ENCODE measurements at regions not wholly inside any gene's neighbourhood (a gene's known extent, or its start where the extent isn't known, plus 50 kb on each side); places are given as distances from the start of the nearest gene placed in this dataset.

DNA sequence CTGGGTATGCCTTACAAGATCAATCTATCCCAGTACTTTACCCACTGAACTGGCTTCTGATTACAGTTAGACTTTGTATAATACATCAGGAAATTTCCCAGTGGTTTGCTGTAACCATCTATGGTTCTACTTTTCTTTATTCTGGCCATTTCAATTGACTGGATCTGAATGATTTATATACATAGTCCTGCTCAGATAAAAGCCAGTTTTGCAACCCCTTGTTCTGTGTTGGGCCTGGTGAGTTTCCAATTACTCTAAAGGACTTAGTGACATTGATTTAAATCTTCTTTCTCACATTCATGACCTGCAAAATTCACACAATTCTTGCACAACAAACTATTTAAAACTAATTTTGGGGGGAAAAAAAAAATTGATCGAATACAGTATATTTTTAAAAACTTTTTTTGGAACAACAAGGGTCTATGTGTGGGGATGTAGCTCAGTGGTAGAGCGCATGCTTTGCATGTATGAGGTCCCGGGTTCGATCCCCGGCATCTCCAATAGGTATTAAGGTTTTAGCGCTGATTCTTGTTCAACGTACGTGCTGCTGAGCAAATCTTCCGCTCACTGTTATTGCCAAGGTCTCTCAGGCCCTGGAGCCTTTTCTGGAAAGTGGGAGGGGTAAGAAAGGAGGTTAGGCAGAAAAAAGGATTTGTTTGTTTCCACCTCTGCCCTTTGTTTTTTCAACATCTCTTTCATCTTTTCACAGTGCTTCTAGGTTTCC is 117.5 kb downstream of the GPX5 start:
- peak overlapping the region; percentile 64 for H3K27ac Mint-ChIP-seq
- H3K36me3 Mint-ChIP-seq: no peaks in the 10 kb centered on the region
- TF ChIP-seq, protein P1, sequence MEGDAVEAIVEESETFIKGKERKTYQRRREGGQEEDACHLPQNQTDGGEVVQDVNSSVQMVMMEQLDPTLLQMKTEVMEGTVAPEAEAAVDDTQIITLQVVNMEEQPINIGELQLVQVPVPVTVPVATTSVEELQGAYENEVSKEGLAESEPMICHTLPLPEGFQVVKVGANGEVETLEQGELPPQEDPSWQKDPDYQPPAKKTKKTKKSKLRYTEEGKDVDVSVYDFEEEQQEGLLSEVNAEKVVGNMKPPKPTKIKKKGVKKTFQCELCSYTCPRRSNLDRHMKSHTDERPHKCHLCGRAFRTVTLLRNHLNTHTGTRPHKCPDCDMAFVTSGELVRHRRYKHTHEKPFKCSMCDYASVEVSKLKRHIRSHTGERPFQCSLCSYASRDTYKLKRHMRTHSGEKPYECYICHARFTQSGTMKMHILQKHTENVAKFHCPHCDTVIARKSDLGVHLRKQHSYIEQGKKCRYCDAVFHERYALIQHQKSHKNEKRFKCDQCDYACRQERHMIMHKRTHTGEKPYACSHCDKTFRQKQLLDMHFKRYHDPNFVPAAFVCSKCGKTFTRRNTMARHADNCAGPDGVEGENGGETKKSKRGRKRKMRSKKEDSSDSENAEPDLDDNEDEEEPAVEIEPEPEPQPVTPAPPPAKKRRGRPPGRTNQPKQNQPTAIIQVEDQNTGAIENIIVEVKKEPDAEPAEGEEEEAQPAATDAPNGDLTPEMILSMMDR (conservative IDR thresholded peaks at IDR 0.05): no peak
- peaks cover 11% of the 10 kb centered on the region for H3K27me3 Mint-ChIP-seq
- DNase-seq (ENCODE audit: extremely low spot score, unreplicated experiment): no peak
- H3K9me3 Mint-ChIP-seq: no peaks in the 10 kb centered on the region
- H3K4me3 Mint-ChIP-seq: peak overlapping the region; percentile 36
- H3K4me1 Mint-ChIP-seq (ENCODE audit: unreplicated experiment): peaks cover 9% of the 10 kb centered on the region

- Mint-ChIP-seq H3K4me3 (no peak overlapping the region), H3K27ac (no peak overlapping the region), H3K9me3 (no peaks in the 10 kb centered on the region), H3K36me3 (no peaks in the 10 kb centered on the region), H3K4me1 (ENCODE audit: unreplicated experiment) (peaks cover 12% of the 10 kb centered on the region), H3K27me3 (peaks cover 9% of the 10 kb centered on the region)
- TF ChIP-seq, protein P1 (conservative IDR thresholded peaks at IDR 0.05): no peak
- no peak for DNase-seq (ENCODE audit: extremely low spot score, unreplicated experiment)
Observed at GRCh38 chr6:28646650-28647049, 121.0 kb downstream of the GPX5 start.

- peaks cover 8% of the 10 kb centered on the region for H3K4me1 Mint-ChIP-seq (ENCODE audit: unreplicated experiment)
- peak overlapping the region; percentile 97 for H3K4me3 Mint-ChIP-seq
- H3K27me3 Mint-ChIP-seq: peaks cover 11% of the 10 kb centered on the region
- H3K9me3 Mint-ChIP-seq: no peaks in the 10 kb centered on the region
- no peak for DNase-seq (ENCODE audit: extremely low spot score, unreplicated experiment)
- TF ChIP-seq, protein P1 (conservative IDR thresholded peaks at IDR 0.05): no peak
- H3K36me3 Mint-ChIP-seq: no peaks in the 10 kb centered on the region
- H3K27ac Mint-ChIP-seq: peak overlapping the region; percentile 80
Observed at GRCh38 chr6:28648035-28648877, 122.6 kb downstream of the GPX5 start.

GRCh38 chr6:28648878-28649375 is 123.2 kb downstream of the GPX5 start:
- no peaks in the 10 kb centered on the region for H3K36me3 Mint-ChIP-seq
- TF ChIP-seq, protein P1 (conservative IDR thresholded peaks at IDR 0.05): no peak
- no peaks in the 10 kb centered on the region for H3K9me3 Mint-ChIP-seq
- H3K27me3 Mint-ChIP-seq: peaks cover 10% of the 10 kb centered on the region
- no peak for DNase-seq (ENCODE audit: extremely low spot score, unreplicated experiment)
- peak overlapping the region; percentile 97 for H3K4me3 Mint-ChIP-seq
- peak overlapping the region; percentile 80 for H3K27ac Mint-ChIP-seq
- H3K4me1 Mint-ChIP-seq (ENCODE audit: unreplicated experiment): peaks cover 7% of the 10 kb centered on the region

GRCh38 chr6:28651161-28651560 is 125.5 kb downstream of the GPX5 start:
- Mint-ChIP-seq H3K4me3 (no peak overlapping the region), H3K27ac (no peak overlapping the region), H3K9me3 (no peaks in the 10 kb centered on the region), H3K36me3 (no peaks in the 10 kb centered on the region), H3K27me3 (peaks cover 10% of the 10 kb centered on the region), H3K4me1 (ENCODE audit: unreplicated experiment) (peaks cover 7% of the 10 kb centered on the region)
- no peak for DNase-seq (ENCODE audit: extremely low spot score, unreplicated experiment)
- TF ChIP-seq, protein P1 (conservative IDR thresholded peaks at IDR 0.05): no peak

Data from type B pancreatic cell (in vitro differentiated cells).